ENCODE measurements at regions not wholly inside any gene's neighbourhood (a gene's known extent, or its start where the extent isn't known, plus 50 kb on each side); places are given as distances from the start of the nearest gene placed in this dataset.
"Not testable (repeated sequence)": the region's sequence is repeated elsewhere in the genome, so short reads cannot be mapped to it uniquely, and the experiment has no call there.

DNA sequence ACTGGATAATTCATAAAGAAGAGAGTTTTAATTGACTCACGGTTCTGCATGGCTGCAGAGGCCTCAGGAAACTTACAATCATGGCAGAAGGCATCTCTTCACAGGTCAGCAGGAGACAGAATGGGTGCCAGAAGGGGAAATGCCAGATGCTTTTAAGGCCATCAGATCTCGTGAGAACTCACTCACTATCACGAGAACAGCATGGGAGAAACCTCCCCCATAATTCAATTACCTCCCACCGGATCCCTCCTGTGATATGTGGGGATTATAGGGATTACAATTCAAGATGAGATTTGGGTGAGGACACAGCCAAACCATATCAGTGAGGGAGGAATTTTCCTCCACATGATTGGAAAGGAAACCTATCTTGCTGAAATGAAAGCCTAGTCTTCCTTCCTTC is 108.1 kb upstream of the TMEM132E start:
- DNase-seq = not testable (repeated sequence)

DNA sequence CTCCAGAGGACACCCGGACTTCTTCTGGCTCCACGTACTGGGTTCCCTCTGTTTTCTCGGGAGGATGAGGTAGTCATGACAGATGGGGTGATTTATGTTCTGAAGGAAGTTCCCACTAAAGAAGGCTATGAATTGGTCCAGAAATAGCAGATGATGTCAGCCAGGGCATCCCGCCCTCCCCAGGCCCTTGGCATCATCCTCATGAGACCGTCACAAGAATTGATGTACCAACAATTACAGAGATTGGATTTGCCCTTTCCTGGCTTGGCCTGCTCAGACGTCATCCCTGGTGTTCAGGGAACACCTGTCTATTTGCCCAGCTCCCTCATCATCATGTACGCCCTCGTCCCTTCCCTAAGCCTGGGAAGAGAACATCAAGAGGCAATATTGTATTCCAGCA is 102.8 kb upstream of the CCL1 start:
- no peak for DNase-seq

DNA sequence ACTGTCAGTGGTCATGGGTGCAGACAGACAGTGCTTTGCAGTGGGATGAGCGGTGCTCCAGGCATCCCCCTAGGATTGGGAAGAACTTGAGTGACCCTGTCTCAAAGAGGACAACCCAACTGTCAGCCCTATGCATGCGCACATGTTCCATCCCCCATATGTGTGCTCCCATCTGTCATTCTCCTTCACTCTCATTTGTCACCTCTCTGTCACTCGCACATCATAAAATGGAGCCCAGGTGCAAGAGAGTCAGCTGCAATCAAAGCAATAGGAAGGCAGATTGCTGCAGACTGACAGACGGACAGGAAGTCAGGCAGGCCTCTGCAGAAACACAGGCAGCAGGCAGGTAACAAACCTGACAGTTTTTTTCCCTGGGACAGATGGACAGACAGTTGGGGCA is 101.8 kb upstream of the CCL1 start:
- DNase-seq = no peak

DNA sequence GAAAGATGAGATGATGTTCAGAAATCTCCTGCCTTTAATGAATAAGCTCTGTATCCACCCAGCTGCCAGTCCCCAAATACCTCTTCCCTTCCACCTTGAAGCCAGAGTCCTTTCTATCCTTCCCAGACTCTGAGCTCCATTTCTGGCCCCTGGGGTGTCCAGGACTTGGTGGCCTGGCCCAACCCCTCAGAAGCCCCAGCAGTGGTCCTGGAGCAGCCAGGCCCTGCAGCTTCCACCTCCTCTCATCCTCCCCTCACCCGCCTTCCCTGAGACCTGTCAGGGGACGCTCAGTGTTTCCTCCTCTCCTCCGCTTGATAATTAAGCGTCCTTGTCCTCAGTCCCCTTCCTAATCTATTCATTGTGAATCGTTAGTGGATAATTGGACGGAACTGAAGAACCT is 95.2 kb upstream of the CCL1 start:
- DNase-seq = no peak

DNA sequence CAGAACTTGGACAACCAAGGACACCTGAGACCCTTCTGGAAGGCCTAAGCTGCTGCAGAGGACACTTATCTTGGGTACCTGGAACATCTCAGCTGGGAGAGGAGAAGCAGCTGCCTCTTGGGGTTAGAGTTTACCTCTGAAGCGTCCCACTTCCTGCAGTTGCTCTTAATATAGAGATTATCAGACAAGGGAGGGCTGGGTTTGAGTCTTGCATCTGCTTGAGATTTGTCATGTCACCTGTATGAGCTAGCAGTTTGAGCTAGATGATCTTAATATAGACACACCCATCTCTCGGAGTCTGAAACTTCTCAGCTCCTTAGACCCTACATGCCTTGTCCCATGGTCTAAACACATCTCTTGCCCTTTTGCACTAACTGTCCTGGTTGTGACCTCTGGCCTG is 93.1 kb upstream of the CCL1 start:
- DNase-seq = no peak

DNA sequence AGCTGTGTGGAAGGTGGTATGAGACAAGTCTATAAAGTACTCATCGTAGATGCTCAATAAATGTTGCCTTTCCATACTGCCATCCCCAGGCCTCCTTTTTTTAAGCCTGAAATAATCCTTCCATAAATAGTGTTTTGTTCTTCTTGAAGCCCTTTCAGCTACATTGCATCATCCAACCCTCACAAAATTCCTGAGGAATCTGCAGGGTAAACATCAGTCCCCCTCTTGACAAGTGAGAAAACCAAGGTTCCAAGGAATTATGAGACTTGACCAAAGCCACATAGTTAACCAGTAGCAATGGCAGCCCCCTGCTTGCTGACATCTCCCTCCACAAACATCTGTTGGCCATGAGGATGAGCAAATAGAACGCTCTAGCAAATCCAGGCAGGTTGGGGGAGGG is 89.7 kb upstream of the CCL1 start:
- no peak for DNase-seq

DNA sequence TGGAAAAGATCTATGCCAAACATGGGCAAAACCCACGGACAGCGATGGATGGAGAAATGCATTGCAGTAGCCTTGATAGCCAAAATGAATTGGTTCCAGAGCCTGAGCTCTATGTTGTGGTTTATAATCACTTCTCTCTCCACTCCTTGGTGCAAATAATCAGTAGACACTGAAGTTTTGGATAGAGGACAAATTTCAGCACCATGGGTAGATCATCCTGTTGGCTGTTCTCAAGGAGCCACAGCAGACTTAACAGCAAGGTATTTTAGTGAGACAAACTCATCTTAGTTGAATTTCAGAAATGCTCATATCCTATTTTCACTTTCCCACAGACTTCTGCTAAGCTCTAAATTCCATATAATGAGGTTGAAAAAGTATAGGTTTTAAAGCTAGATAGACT is 88.3 kb upstream of the CCL1 start:
- no peak for DNase-seq

DNA sequence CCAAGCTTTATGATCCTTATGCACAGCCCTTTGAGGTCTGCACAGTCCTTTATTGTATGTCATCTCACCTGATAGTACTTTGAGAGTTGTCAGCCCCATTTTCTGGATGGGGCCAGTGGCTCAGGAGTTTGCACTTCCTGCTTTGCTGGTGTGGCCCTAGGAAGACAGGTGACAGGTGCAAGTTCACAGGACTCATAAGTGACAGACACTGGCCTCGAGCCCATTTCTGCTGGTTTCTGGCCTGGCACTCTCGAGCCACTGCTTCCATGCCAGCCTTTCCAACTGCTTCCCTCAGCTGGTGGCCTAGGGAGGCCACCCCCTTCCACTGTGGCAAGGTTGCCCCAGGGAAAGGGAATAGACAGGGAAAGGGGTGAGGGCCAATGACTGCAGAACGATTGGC is 84.4 kb upstream of the CCL1 start:
- no peak for DNase-seq

DNA sequence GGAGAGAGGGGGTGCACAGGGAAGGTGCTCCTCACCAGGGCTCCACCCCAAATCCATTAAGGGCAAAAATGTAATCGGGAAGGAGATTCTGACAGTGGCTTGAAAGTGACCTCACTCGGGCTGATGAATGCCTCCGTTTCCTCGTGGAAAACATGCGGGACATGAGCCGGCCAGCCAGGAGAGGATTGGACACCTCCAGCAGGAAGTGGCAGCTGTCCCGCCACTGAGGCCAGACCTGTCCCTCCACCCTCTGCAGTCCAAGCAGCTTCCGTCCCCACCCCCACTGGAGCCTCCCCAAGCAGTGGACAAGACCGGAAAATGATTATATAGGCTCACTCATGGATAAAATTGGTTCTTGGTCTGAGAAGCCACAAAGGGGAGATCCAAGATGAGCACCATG is 82.1 kb upstream of the CCL1 start:
- DNase-seq = no peak

DNA sequence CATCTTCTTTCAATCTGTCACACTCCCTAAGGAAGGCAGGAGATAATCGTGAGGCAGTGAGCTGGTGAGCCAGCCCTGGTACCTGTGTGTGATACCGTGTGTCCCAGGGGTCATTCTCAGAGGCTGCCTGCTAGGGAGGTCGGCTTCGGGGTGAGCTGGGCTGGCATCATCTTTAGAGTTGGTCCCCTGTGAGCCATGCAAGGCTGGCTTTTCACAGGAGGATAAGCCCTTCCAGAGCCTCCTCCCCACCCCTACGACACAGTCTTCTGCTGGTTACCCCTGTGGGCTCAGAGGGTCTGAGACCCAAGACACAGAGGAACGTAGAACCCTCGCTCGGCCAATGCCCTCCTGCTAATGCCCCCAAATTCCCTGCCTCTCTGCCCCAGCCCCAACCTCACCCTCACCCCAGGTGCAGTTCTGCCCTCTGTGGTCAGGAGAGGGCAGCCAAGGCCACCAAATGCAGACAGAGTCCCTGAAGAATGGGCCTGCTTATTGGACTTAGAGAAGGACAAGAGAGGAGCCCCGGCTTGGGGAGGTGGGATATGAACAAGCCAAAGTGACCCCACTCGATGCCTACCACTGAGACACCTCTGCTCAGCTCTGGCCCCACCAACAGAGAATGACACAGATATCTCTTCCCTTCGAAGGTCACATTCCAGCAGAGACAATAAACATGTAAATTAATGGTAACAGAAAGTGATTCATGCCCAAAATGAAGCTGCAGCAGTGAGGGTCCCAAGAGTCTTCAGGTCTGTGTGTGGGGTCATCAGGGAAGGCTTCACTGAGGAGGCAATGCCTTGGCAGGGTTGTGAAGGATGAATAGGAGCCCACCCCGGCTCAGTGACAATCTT is 80.8 kb upstream of the CCL1 start:
- DNase-seq = no peak

DNA sequence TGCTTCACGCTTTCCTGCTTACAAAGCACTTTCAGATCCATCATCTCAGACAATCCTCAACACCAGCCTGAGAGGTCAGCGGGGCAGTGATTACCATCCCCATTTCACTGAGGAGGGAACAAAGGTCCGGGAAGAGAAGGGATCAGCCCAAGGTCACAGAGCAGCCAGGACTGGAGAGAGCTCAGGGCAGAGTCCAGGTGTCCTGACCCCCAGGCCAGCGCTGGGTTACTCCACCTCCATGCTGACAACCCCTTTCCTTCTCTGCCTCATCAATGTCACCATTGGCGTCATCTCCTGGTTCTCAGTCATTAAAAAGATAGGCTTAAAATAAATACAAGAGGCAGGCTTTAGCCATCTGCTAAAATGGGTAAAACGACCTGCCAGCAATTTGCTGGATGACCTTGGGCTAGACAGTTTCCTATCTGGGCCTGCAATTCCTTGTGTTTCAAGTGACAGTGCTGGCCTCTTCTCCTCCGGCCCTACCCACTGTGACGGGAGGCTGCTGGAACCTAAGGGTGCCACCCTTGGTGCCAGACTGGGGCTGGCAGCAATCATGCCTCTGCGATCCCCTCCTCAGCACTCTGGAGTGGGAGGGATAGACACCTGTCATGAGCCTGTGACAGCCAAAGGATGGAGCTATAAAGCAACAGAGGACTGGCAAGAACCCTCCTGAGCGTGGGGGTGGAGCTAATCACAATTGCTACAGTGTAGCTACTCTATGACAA is 79.5 kb upstream of the CCL1 start:
- DNase-seq = no peak

DNA sequence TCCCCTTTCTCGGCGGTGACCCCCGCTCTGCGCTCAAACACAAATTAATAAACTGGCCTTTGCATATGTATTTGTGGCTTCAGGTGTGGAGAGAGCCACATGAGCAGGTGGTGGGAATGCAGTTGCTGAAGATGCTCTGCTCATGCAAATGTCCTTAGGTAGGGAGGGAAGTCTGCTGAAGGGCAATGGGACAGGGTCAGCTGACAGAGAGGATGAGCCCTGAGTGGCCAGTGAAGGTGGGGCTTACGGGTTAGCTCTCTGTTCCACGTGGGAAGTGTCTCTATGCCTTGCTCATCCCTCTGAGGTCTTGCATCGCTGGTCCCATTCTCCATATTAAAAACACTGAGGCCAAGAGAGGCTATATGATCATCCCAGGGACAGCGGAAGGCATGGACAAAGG is 74.2 kb upstream of the CCL1 start:
- no peak for DNase-seq

DNA sequence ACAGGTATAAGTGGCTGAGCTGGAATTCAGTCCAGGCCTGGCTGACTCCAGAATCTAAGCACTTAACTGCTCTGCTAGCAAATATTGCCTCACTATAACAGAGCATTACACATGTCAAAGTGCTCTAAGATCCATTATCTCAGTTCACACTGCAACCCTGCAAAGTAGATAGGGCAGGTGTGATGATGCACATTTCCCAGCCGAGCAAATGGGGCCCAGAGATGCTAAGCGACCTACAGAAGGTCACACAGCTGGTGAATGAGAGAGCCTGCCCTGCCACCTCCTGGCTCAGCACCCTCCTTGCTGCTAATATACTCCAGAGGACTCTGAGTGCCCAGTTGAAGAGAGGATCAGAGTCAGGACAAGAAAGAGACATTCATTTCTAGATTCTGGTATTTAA is 73.6 kb upstream of the CCL1 start:
- no peak for DNase-seq

DNA sequence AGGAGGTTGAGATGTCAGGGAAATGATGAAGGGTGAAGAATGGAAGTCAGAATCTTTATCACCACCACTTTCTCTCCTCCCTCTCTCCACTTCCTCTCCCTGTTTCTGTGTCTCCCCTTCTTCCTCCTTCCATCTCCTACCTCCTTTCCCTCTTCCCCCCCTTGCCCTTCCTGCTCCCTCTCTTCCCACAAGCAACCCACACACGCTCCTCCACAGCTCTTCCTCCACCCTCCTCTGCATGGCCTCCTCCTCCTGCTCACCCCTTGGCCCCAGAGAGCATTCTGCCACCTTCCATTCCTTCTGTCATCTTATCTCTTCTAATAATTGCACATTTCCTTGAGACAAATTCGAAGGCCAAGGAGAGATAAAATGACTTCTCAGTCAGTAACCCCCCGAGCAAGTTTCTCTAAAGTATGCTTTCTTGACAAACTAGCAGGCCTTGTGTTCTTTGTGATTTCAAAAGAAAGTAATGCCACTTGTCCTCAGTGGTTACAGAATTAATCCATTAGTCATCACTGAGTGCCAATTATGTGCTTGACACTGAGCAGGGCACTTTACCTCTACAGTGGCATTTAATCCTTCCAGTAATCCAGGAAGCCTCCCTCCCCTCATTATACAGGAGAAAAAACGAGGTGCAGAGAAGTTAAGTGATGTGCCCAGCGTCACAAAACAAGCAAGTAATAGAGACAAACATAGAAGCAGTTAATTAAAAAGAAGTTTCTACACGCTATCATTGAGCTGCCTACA is 72.3 kb upstream of the CCL1 start:
- peak; percentile 96 for DNase-seq

DNA sequence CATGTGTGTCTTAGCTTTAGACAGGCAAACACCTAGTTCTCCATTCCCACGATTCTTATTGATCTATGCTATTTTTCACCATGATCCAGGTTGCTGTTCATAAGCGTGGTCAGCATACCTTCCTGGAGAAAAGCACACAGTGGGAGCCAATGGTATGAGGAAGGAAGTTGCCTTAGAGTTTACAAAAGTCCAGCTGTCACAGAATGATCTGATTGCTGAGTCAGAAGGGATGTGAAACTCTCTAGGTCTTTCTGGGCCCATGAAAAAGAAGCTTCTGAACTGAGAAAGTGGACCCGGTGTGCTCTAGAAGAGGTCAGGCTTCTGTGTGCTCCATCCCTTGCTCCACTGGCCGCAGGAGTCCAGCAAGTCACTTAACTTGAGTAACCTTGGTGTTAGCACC is 71.0 kb upstream of the CCL1 start:
- no peak for DNase-seq

DNA sequence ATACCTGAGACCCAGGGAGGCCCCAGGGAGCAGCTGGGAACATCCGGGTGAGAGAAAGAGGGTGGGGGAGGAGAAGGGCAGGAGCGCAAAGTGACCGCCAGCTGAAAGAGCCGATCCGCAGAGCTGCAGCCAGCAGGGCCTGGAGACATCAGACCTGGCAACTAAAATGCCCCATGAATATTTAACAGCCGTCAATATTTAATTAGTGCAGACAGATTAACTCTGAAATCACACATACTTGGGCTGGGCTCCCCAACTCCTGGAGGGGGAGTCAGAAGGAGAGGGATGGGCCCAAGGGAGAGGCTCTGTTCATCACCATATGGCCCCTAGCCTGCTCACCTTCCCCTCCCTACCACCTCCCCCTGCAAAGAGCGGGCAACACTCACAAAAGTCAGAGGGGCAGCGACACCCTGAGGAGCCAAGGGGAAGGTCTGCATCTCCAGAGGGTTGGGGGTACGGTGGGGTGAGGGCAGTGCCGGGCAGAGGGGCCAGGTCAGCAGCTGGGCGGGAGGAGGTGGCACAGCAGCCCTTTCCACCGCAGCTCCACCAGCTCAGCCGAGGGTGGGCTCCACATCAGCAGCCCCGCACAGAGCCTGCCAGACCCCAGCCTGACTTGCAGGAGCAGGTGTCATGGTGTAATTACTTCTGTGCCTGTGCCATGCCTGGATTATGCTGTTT is 61.9 kb upstream of the CCL1 start:
- no peak for DNase-seq

DNA sequence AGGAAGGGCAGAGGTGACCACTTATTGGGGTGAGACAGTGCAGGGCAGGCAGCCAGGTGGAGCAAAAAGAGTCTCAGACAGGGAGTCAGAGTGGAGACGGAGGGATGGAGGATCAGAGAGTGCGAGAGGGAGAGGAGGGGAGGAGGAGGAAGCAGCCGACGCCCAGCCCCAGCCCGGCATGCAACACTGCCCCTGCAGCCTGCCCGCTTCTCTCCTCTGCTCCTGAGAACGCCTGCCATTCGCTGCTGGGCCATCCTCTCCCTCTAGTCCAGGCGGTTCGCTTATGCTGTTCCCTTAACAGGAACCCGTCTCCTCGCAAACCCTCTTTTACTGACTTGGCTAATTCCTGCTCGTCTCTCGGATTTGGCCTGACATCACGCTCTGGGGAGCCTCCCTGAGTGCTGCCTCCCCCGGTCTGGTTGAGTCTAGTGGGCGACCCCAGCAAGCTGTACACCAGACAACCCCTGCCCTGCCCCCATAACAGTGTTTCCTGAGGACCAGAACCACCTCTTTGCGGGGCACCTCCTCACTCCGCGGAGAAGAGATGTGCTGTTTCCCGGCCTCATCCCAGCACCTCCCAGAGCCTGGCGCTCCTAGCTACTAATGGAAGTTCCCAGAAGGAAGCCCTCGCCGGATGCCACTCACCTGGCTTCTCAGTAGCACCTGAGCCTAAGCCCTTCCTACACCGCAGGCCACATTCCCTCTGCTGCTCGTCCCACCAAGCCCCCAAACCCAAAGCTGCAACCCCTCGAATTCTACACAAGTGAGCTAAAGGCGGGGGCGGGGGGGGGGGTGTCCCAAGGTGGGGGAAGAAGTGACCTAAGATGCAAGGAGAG is 61.2 kb upstream of the CCL1 start:
- DNase-seq = no peak

DNA sequence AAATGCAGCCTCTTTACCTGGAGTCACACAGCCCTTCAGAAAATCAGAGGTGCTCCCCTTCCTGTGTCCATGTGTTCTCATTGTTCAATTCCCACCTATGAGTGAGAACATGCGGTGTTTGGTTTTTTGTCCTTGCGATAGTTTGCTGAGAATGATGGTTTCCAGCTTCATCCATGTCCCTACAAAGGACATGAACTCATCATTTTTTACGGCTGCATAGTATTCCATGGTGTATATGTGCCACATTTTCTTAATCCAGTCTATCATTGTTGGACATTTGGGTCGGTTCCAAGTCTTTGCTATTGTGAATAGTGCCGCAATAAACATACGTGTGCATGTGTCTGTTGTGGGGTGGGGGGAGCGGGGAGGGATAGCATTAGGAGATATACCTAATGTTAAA is 60.3 kb upstream of the CCL1 start:
- not testable (repeated sequence) for DNase-seq

DNA sequence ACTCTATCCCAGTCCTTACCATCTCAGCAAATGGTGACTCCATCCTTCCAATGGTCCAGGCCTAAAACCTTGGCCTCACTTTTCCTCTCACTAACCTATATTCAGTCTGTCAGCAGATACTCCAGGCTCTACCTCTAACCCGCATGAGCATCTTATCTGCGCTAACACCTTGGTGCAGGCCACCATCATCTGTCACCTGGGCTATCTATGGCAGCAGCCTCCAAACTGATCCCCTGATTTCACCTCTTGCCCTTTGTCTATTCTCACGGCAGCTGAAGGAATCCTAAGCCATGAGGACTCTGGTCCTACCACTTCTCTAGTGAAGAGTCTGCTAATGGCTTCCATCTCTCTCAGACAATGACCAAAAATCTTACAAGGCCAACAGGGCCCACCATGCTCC is 57.9 kb upstream of the CCL1 start:
- no peak for DNase-seq

DNA sequence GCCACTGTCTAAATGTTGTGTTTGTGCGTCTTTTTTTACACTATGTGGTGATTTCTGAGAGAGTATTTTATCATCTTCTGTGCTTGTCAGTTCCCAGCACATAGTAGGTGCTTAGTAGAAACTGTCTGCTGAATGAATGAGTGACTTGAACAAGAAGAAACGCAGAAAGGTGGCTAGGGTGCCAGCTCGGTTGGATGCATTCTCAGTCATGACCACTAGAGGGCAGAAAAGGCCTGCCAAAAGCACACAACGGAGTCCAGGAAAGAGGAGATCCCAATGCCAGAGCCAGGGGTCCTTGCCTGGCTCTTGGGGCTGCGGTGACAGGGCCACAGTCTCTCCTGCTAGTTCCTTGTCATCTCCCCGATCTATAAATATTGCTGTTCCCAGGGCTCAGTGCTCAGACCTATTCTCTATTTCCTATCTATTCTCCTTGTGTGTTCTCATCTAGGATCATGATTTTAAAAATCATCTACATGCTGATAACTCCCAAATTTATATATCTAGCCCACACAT is 57.3 kb upstream of the CCL1 start:
- peak; percentile 79 for DNase-seq

DNA sequence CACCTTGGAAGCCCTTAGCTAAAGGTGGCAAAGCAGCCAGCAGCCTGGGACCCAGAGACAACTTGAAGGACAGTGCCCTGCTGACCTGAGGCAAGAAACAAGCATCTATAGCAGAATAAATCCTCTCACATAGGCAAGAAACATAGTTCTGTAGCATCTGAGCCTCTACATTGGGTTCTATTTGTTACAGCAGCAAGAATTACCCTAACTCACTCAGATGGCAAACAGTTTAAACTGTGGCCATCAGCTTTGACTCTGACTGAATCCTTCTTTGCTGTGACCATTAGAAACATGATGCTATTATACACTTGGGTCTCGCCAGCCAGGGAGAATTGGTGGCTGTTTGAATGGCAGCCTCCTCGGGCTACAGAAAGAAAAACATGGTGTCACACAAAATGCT is 53.1 kb upstream of the CCL1 start:
- DNase-seq = no peak

DNA sequence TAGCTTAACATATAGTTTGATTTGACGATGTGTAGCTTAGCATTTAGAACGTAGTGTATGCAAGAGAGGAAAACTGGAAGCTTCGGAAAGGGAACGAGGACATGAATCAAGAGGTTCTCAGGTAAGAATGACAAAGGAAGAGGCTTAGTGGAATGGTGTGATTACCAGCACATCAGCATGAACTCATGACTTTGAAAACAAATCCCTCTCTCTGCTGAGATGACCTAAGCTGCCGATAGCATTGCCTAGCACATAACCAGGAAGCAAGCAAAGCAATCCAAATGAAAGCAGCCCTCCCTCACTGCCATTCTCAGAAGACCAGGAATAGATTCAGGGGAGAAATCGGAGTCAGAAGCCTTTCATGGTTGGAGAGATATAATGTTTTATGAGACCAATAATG is 51.3 kb upstream of the CCL1 start:
- DNase-seq = peak; percentile 97

All from DMS79 treated with DMSO at 0.1 percent for 48 hours (cell line).